Fibroblast of the aortic adventitia (primary cell): ENCODE measurements at regions not wholly inside any gene's neighbourhood (a gene's known extent, or its start where the extent isn't known, plus 50 kb on each side); places are given as distances from the start of the nearest gene placed in this dataset.

Experiments used
- DNase-seq: peaks from one replicate; pipeline ENCODE4 v3.0.0-alpha.2; 2010; ENCODE audit warnings: low read depth
- H3K4me3 ChIP-seq: 2 replicates; pipeline ENCODE4 v1.5.1; 2011; ENCODE audit warnings: low read depth, mild to moderate bottlenecking, control low read depth, low read length, moderate library complexity
- CTCF ChIP-seq: IDR thresholded peaks from 2 replicates; pipeline ENCODE4 v1.5.1; 2011; ENCODE audit warnings: mild to moderate bottlenecking, low read length, control low read depth, inconsistent platforms; ENCODE audit not compliant: insufficient read depth

GRCh38 chr18:76562286-76563122 lies 67.5 kb upstream of the ZNF516 start:
- DNase-seq, result no peak
- TF ChIP-seq CTCF, result no peak
- no peak overlapping the region for H3K4me3 ChIP-seq

GRCh38 chr18:76558881-76559667 lies 64.0 kb upstream of the ZNF516 start:
- TF ChIP-seq CTCF, result no peak
- no peak for DNase-seq
- no peak overlapping the region for H3K4me3 ChIP-seq

- no peak for TF ChIP-seq CTCF
- no peak for DNase-seq
- no peak overlapping the region for H3K4me3 ChIP-seq
Measured at GRCh38 chr18:76557026-76557575, 62.1 kb upstream of the ZNF516 start.

GRCh38 chr18:76554547-76555222 lies 59.6 kb upstream of the ZNF516 start:
- no peak overlapping the region for H3K4me3 ChIP-seq

GRCh38 chr18:76553715-76554546 lies 58.9 kb upstream of the ZNF516 start:
- TF ChIP-seq CTCF, result no peak
- H3K4me3 ChIP-seq, result no peak overlapping the region
- no peak for DNase-seq

More at GRCh38 chr18:76554547-76555222, 59.6 kb upstream of the ZNF516 start:
- no peak for TF ChIP-seq CTCF
- no peak for DNase-seq

- no peak for DNase-seq
- no peak overlapping the region for H3K4me3 ChIP-seq
- TF ChIP-seq CTCF, result no peak
Measured at GRCh38 chr18:76548541-76548940, 53.5 kb upstream of the ZNF516 start.
